IPS-15b (cell line): ENCODE measurements at regions not wholly inside any gene's neighbourhood (a gene's known extent, or its start where the extent isn't known, plus 50 kb on each side); places are given as distances from the start of the nearest gene placed in this dataset.

ENCODE experiments used
- H3K27me3 ChIP-seq: one replicate; pipeline ENCODE4 v1.6.1; 2013; ENCODE audit warnings: low read length; ENCODE audit not compliant: control insufficient read depth, insufficient read depth
- H3K36me3 ChIP-seq: one replicate; pipeline ENCODE4 v1.6.1; 2013; ENCODE audit warnings: low read length; ENCODE audit not compliant: control insufficient read depth, insufficient read depth
- H3K4me1 ChIP-seq: one replicate; pipeline ENCODE4 v1.6.1; 2013; ENCODE audit warnings: mild to moderate bottlenecking, low read length; ENCODE audit not compliant: control insufficient read depth, insufficient read depth
- H3K4me3 ChIP-seq: one replicate; pipeline ENCODE4 v1.5.1; 2013; ENCODE audit warnings: low read depth, low read length
- H3K9ac ChIP-seq: one replicate; pipeline ENCODE4 v1.6.1; 2013; ENCODE audit warnings: low read depth, mild to moderate bottlenecking, low read length
- H3K9me3 ChIP-seq: one replicate; pipeline ENCODE4 v1.6.1; 2013; ENCODE audit warnings: mild to moderate bottlenecking, low read length; ENCODE audit not compliant: control insufficient read depth, insufficient read depth

DNA sequence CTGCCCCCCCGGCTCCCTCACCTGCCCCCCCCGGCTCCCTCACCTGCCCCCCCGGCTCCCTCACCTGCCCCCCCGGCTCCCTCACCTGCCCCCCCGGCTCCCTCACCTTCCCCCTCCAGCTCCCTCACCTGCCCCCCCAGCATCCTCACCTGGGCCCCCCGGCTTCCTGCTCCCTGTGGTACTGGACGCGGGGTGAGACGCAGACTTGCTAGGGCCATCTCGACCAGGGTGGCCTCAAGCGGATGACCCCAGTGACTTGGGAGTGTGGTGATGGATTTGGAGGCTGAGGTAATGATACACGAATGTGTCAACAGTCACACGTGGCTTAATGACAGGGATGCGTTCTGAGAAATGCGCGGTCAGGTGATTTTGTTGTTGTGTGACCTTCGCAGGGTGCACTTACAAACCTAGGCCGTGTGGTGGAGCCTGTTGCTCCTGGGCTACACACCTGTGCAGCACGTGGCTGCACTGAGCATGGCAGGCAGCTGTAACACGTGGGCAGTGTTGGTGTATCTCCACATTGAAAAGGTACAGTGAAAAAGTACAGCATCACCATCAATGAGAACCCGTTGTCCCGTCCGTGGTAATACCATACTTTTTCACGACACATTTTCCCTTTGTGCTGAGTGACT is 197.8 kb downstream of the TEX29 start:
- Histone ChIP-seq H3K9ac (no peak overlapping the region), H3K4me3 (no peak overlapping the region), H3K27me3 (no peaks in the 10 kb centered on the region), H3K4me1 (no peaks in the 10 kb centered on the region), H3K36me3 (no peaks in the 10 kb centered on the region), H3K9me3 (no peaks in the 10 kb centered on the region)

DNA sequence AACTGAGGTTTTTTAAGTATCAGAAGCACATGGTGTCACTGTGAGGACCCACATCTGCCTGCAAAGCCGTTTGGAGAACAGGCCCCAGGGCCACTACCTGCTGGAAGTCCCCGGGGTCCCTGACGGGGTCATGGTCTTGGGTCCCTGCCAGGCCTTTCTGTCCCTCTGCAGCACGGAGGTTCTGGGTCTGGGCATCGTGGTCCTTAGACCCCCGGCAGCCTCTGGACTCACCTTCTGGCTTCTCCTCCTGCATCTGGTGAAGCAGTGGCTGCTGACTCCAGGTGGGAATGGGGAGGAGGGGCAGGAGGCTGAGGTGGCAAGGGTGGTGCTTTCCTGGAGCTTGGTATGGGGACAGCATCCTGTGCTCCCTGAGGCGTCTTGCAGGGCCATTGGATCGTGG is 198.6 kb downstream of the TEX29 start:
- Histone ChIP-seq H3K36me3 (no peaks in the 10 kb centered on the region), H3K27me3 (no peaks in the 10 kb centered on the region)

DNA sequence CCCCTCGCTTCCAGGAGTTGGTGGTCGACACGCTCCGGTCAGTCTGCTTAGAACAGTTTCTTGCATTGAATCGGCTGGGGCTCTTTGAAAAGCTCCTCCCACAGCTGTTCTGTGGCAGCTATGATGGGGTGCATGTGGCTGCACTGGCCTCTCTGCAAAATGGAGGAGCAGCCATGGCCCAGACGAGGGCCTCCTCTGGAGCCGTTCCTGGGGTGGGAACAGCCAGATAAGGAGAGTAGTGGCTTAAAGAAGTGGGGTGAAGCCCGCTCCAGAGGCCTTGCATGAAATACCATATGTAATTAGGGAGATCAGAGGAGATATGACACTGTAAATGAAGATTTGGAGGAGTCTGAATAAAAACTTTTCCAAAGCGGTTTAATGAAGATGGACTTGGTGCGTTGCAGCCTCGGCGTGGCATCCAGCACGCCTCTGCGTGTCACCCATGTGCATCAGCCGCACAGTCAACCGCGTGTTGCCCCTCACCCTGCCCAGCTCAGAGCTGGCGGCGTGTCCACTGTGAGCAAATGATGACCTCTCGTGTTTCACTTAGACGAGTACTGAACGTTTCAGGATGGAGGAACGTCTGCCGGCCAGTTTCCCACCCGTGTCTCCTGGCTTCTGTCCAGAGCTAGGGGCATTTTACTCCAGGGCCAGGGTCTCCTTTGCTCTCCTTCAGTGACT is 199.2 kb downstream of the TEX29 start:
- H3K27me3 ChIP-seq: no peaks in the 10 kb centered on the region
- no peak overlapping the region for H3K4me3 ChIP-seq
- no peaks in the 10 kb centered on the region for H3K36me3 ChIP-seq

More for the DNA sequence above, 198.6 kb downstream of the TEX29 start:
- H3K9me3 ChIP-seq: no peaks in the 10 kb centered on the region
- no peak overlapping the region for H3K4me3 ChIP-seq
- H3K9ac ChIP-seq: no peak overlapping the region
- H3K4me1 ChIP-seq: no peaks in the 10 kb centered on the region

DNA sequence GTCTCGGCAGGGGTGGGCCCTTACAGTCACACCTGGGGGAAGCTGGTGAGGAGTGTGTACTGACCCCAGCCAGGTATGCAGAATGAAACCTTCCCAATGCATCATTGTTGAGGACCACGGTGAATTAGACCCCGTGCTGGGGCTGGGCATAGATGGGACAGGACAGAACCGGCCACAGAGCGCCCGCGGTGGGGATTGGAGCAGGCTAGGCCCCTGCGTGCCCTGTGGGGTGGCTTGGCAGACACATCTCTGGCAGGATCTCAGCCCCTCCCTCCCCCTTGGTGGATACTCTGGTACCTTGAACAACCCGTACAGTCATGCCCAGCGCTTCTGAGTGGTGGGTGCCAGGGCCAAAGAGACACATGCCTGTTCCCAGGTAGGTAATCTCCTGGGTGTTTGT is 200.6 kb downstream of the TEX29 start:
- Histone ChIP-seq H3K36me3 (no peaks in the 10 kb centered on the region), H3K4me1 (no peaks in the 10 kb centered on the region), H3K9me3 (no peaks in the 10 kb centered on the region), H3K27me3 (no peaks in the 10 kb centered on the region), H3K4me3 (no peak overlapping the region), H3K9ac (no peak overlapping the region)

More for the DNA sequence above, 199.2 kb downstream of the TEX29 start:
- H3K4me1 ChIP-seq: no peaks in the 10 kb centered on the region
- no peaks in the 10 kb centered on the region for H3K9me3 ChIP-seq
- no peak overlapping the region for H3K9ac ChIP-seq

DNA sequence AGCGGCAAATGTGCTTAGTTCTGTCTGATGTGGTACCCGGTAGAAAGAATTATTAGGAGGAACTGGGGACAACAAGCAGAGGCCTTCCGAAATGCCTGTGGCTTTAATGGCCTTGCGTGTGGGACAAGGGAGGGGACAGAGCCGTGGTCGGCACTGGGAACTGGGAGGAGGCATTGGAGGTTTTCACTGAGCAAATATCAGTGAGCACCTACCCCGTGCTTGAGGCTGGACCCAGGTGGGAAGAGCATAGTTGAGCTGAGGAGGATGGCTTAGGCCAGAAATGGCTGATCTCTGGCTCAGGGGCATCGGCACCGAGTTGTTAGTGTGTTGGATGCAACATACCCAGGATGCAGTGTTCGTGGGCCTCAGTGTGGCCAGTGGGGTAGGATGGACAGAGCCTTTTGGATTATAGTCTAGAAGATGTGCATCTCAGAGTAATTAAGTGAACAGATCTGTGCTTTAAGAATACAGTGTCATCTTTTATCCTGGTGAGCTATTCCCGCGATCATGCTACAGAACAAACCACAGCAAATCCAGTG is 201.3 kb downstream of the TEX29 start:
- Histone ChIP-seq H3K36me3 (no peaks in the 10 kb centered on the region), H3K27me3 (no peaks in the 10 kb centered on the region), H3K4me3 (no peak overlapping the region), H3K9me3 (no peaks in the 10 kb centered on the region), H3K4me1 (no peaks in the 10 kb centered on the region), H3K9ac (no peak overlapping the region)

DNA sequence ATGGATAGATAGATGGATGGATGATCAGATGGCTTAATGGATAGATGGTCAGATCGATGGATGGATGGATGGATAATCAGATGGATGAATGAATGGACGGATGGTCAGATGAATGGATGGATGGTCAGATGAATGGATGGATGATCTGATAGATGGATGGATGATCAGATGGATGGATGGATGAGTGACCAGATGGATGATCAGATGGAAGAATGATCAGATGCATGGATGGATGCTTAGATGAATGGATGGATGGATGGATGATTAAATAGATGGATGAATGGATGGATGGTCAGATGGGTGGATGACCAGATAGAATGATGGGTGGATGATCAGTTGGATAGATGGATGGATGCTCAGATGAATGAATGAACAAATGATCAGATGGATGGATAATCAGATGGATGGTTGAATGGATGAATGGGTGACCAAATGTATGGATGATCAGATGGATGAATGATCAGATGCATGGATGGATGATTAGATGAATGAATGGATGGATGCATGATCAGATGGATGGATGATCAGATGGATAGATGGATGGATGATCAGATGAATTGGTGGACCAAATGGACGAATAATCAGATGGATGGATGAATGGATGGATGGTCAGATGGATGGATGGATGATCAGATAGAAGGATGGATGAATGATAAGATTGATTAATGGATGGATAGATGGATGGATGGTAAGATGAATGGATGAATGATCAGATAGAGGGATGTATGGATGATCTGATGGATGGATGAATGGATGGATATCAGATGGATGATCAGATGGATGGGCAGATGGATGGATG is 205.1 kb downstream of the TEX29 start:
- no peaks in the 10 kb centered on the region for H3K4me1 ChIP-seq
- no peak overlapping the region for H3K4me3 ChIP-seq
- H3K9me3 ChIP-seq: no peaks in the 10 kb centered on the region
- no peaks in the 10 kb centered on the region for H3K27me3 ChIP-seq
- no peak overlapping the region for H3K9ac ChIP-seq
- no peaks in the 10 kb centered on the region for H3K36me3 ChIP-seq

DNA sequence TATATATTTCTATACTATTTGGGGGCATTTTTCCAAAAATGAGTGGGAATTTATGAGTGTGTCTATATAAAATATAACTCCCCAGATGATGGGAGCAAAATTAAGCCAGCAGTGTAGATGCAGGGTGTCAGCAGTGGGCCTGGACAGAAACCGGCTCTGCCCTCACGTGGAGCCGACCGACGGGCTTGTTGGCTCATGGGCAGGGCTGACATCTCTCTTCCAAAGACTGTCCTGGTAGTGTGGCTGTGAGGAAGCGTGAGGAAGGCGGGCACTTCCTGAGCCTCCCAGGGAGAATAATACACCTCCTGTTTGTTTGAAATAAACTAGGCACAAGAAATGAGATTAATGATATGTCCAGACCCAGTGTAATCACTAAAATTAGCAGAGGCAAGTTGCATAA is 206.5 kb downstream of the TEX29 start:
- Histone ChIP-seq H3K4me3 (no peak overlapping the region), H3K4me1 (peaks cover 12% of the 10 kb centered on the region), H3K36me3 (no peaks in the 10 kb centered on the region), H3K9ac (no peak overlapping the region), H3K27me3 (no peaks in the 10 kb centered on the region), H3K9me3 (no peaks in the 10 kb centered on the region)

DNA sequence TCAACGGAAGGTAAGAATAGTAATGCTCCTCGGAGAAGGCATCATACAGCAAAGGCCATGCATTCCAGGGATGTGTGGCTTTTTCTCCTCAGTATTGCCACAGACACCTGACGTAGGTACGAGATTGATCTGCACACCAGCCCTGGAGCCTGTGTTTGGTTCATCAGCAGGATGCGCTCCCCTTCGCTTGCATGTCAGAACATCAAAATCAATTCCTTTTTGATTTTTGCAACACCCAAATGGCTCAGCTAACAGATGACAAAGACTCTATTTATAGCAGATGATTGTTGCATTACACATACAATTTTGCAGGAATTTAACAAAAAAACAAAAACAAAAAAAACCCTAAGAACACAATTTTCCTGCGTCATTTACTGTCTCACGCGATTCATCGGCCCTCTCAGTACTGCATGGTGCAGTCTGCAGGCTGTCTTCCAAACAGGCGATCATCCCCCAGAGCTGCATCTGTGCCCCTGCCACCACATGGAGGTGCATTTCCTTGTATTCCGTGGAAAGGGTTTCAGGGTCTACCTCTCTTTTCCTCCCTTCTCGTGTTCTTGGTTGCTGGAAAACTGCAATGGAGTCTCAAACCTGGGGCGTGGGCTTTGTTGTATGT is 207.3 kb downstream of the TEX29 start:
- Histone ChIP-seq H3K4me3 (no peak overlapping the region), H3K36me3 (no peaks in the 10 kb centered on the region), H3K9ac (no peak overlapping the region), H3K27me3 (peaks cover 1% of the 10 kb centered on the region), H3K4me1 (peaks cover 15% of the 10 kb centered on the region), H3K9me3 (no peaks in the 10 kb centered on the region)

DNA sequence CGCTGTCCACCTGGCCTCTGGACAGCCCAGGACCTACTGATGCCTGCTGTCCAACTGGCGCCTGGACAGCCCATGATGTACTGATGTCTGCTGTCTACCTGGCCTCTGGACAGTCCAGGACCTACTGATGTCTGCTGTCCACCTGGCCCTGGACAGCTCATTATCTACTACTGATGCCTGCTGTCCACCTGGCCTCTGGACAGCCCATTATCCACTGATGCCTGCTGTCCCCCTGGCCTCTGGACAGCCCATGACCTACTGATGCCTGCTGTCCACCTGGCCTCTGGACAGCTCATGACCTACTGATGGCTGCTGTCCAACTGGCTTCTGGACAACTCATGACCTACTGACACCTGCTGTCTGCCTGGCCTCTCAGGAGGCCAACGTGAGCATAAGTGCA is 208.1 kb downstream of the TEX29 start:
- Histone ChIP-seq H3K36me3 (no peaks in the 10 kb centered on the region), H3K4me3 (no peak overlapping the region), H3K27me3 (peaks cover 8% of the 10 kb centered on the region), H3K9me3 (no peaks in the 10 kb centered on the region), H3K4me1 (peaks cover 23% of the 10 kb centered on the region), H3K9ac (no peak overlapping the region)

DNA sequence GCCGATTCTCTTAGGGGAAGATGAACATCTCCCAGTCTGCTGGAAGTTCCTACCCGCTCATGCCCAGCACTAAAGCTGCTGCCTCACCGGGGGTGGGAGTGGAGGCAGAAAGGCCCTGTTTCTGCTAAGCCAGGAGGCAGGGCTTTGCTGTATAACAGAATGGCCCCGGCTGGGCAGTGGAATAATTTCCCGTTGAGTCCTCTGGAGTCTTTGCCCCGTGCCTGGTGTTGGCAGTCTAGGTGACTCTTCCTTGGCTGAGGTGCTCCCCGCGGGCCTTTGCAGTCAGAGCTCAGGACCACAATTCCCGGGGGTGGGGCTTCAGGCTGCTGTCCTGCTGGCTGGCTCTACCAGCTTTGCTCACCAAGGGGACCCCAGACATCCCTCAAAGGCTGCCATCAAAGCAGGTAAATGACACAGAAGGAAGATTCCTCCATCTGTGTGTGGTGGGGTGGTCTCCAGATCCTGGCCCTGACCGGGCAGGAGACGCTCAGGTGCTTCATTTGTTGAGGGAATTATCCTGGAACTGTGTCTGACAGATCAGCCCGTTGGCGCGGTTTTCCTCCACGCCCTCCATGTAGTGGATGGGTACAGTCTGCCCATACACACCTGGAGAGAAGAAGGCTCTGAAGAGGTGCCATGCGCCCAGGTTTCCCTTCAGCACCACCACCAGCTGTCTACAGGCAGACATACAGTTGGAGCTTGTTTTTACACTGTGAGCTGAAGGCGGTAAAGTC is 209.9 kb downstream of the TEX29 start:
- Histone ChIP-seq H3K36me3 (no peaks in the 10 kb centered on the region), H3K9ac (no peak overlapping the region), H3K4me1 (peaks cover 35% of the 10 kb centered on the region), H3K4me3 (no peak overlapping the region), H3K9me3 (no peaks in the 10 kb centered on the region), H3K27me3 (peaks cover 14% of the 10 kb centered on the region)

DNA sequence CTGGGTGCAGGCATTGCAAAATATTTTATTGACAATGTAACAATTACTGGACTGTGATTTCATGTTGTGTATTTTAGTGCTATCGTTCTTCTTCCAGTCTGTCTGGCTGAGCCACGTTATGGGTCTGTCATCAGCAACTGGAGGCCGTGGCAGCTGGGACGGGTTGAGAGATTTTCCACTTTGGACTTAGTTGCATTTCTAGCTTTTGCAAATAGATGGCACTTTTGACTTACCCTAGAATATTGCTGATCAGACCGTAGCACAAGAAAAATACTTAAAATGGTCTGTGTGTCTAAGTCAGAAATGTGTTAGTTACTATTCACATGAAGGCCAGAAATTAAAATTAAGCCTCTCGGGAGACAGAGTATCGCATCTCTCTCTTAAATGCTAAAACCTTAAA is 211.1 kb downstream of the TEX29 start:
- Histone ChIP-seq H3K9me3 (no peaks in the 10 kb centered on the region), H3K27me3 (peaks cover 20% of the 10 kb centered on the region), H3K4me1 (peaks cover 46% of the 10 kb centered on the region), H3K4me3 (no peak overlapping the region), H3K9ac (no peak overlapping the region), H3K36me3 (no peaks in the 10 kb centered on the region)
